ENCODE measurements at regions not wholly inside any gene's neighbourhood (a gene's known extent, or its start where the extent isn't known, plus 50 kb on each side); places are given as distances from the start of the nearest gene placed in this dataset.

DNA sequence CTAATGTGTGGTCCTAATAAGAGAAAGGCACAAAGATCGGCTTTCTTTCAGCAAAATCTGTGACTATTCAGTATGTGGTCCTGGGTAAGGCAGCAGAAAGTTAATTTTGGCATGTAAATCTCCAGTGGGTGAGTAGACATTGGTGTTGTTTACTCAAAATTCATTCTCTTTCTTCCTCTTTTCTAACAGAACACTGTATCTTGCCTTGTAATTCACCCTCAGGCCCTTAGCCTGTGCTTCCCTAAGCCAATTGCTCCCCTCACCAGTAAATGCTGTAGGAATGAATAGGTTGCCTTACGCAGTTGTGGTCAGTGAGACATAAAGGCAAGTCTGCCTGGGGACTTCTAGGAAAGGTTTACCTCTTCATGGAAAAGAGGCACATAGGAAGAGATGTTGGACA is 49.9 kb upstream of the PDE3B start:
- TF ChIP-seq ZNF140 (tag by site-specific recombination; IDR thresholded peaks at IDR 0.05), result no peak
- TF ChIP-seq, protein P1, sequence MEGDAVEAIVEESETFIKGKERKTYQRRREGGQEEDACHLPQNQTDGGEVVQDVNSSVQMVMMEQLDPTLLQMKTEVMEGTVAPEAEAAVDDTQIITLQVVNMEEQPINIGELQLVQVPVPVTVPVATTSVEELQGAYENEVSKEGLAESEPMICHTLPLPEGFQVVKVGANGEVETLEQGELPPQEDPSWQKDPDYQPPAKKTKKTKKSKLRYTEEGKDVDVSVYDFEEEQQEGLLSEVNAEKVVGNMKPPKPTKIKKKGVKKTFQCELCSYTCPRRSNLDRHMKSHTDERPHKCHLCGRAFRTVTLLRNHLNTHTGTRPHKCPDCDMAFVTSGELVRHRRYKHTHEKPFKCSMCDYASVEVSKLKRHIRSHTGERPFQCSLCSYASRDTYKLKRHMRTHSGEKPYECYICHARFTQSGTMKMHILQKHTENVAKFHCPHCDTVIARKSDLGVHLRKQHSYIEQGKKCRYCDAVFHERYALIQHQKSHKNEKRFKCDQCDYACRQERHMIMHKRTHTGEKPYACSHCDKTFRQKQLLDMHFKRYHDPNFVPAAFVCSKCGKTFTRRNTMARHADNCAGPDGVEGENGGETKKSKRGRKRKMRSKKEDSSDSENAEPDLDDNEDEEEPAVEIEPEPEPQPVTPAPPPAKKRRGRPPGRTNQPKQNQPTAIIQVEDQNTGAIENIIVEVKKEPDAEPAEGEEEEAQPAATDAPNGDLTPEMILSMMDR (tag by site-specific recombination; IDR thresholded peaks at IDR 0.05), result no peak
- TF ChIP-seq ZNF280D (tag by site-specific recombination; IDR thresholded peaks at IDR 0.05), result no peak
- no peak for TF ChIP-seq ZNF701 (tag by site-specific recombination; IDR thresholded peaks at IDR 0.05)
- no peak for TF ChIP-seq ZNF18 (tag by site-specific recombination; IDR thresholded peaks at IDR 0.05)
- TF ChIP-seq ZNF354C (tag by site-specific recombination; IDR thresholded peaks at IDR 0.05; ENCODE audit: borderline replicate concordance, low read depth), result no peak
- no peak for TF ChIP-seq REST (tag by site-specific recombination; IDR thresholded peaks at IDR 0.05)
- TF ChIP-seq ZNF558 (tag by site-specific recombination; IDR thresholded peaks at IDR 0.05), result no peak
